PC-9 (cell line): ENCODE measurements at regions not wholly inside any gene's neighbourhood (a gene's known extent, or its start where the extent isn't known, plus 50 kb on each side); places are given as distances from the start of the nearest gene placed in this dataset.

Source experiments
- CTCF ChIP-seq: fragments of 200-600 bp; sonication (generic); conservative IDR thresholded peaks from 2 replicates; pipeline ENCODE4 v1.6.1; 2017; ENCODE audit warnings: mixed run types, antibody characterized with exemption, mild to moderate bottlenecking, moderate library complexity
- EZH2 ChIP-seq: fragments of 200-600 bp; sonication (generic); IDR thresholded peaks from 2 replicates; pipeline ENCODE4 v1.8.0; 2017; ENCODE audit warnings: antibody characterized with exemption, low read depth

- TF ChIP-seq CTCF, result no peak
- no peak for TF ChIP-seq EZH2
These were observed 521.6 kb upstream of the FAT3 start for GRCh38 chr11:91703042-91703441.
